H9 (cell line): ENCODE measurements at regions not wholly inside any gene's neighbourhood (a gene's known extent, or its start where the extent isn't known, plus 50 kb on each side); places are given as distances from the start of the nearest gene placed in this dataset.

Experiments used
- DNase-seq: peaks from one replicate; pipeline ENCODE4 v3.0.0-alpha.2; 2017
- H2AFZ ChIP-seq: one replicate; pipeline ENCODE4 v1.6.1; 2013; ENCODE audit warnings: mild to moderate bottlenecking, low read length, control low read depth, moderate library complexity
- H2AK5ac ChIP-seq: 2 replicates; pipeline ENCODE4 v1.6.1; 2013; ENCODE audit warnings: low read length, control low read depth, mixed read lengths; ENCODE audit not compliant: insufficient read length
- H2BK120ac ChIP-seq: one replicate; pipeline ENCODE4 v1.6.1; 2013; ENCODE audit warnings: low read depth, mild to moderate bottlenecking, low read length, control low read depth, inconsistent platforms; ENCODE audit not compliant: poor library complexity, severe bottlenecking
- H2BK12ac ChIP-seq: 2 replicates; pipeline ENCODE4 v1.6.1; 2013; ENCODE audit warnings: low read length, control low read depth, mixed read lengths, low read depth; ENCODE audit not compliant: insufficient read length
- H2BK15ac ChIP-seq: 2 replicates; pipeline ENCODE4 v1.6.1; 2013; ENCODE audit warnings: low read depth, low read length, control low read depth
- H2BK20ac ChIP-seq: one replicate; pipeline ENCODE4 v1.6.1; 2013; ENCODE audit warnings: low read depth, mild to moderate bottlenecking, low read length, control low read depth, inconsistent platforms; ENCODE audit not compliant: poor library complexity, severe bottlenecking
- H2BK5ac ChIP-seq: 2 replicates; pipeline ENCODE4 v1.6.1; 2013; ENCODE audit warnings: low read length, control low read depth, mixed read lengths; ENCODE audit not compliant: insufficient read length
- H3K14ac ChIP-seq: 2 replicates; pipeline ENCODE4 v1.6.1; 2013; ENCODE audit warnings: low read length, control low read depth; ENCODE audit not compliant: insufficient read depth
- H3K18ac ChIP-seq: 2 replicates; pipeline ENCODE4 v1.6.1; 2013; ENCODE audit warnings: low read depth, mild to moderate bottlenecking, mixed read lengths, low read length, control low read depth; ENCODE audit not compliant: insufficient read length
- H3K23ac ChIP-seq: 2 replicates; pipeline ENCODE4 v1.6.1; 2013; ENCODE audit warnings: low read length, control low read depth, mixed read lengths, low read depth; ENCODE audit not compliant: insufficient read length
- H3K23me2 ChIP-seq: 2 replicates; pipeline ENCODE4 v1.6.1; 2013; ENCODE audit warnings: low read depth, mild to moderate bottlenecking, mixed read lengths, low read length, control low read depth; ENCODE audit not compliant: insufficient read length, poor library complexity, severe bottlenecking
- H3K27ac ChIP-seq: 2 replicates; pipeline ENCODE4 v1.5.1; 2013; ENCODE audit warnings: low read length, control low read depth, mixed read lengths, low read depth; ENCODE audit not compliant: insufficient read length
- H3K27me3 ChIP-seq: 2 replicates; pipeline ENCODE4 v1.6.1; 2013; ENCODE audit warnings: low read length, control low read depth, inconsistent platforms; ENCODE audit not compliant: insufficient read depth
- H3K4ac ChIP-seq: 2 replicates; pipeline ENCODE4 v1.6.1; 2013; ENCODE audit warnings: low read depth, mild to moderate bottlenecking, control low read depth, inconsistent platforms, low read length, moderate library complexity
- H3K4me1 ChIP-seq: 2 replicates; pipeline ENCODE4 v1.6.1; 2013; ENCODE audit warnings: low read length, control low read depth, inconsistent platforms; ENCODE audit not compliant: insufficient read depth
- H3K4me2 ChIP-seq: 2 replicates; pipeline ENCODE4 v1.6.1; 2013; ENCODE audit warnings: low read length, control low read depth, mixed read lengths; ENCODE audit not compliant: insufficient read length, insufficient read depth
- H3K56ac ChIP-seq: 2 replicates; pipeline ENCODE4 v1.6.1; 2013; ENCODE audit warnings: low read depth, mild to moderate bottlenecking, mixed read lengths, low read length, control low read depth; ENCODE audit not compliant: insufficient read length
- H3K79me1 ChIP-seq: 2 replicates; pipeline ENCODE4 v1.6.1; 2013; ENCODE audit warnings: low read depth, mild to moderate bottlenecking, moderate library complexity, low read length, control low read depth, inconsistent platforms; ENCODE audit not compliant: insufficient read depth, poor library complexity, severe bottlenecking
- H3K79me2 ChIP-seq: 2 replicates; pipeline ENCODE4 v1.6.1; 2013; ENCODE audit warnings: low read length, control low read depth, inconsistent platforms; ENCODE audit not compliant: insufficient read depth
- H3K9ac ChIP-seq: 2 replicates; pipeline ENCODE4 v1.6.1; 2013; ENCODE audit warnings: low read length, control low read depth, mixed read lengths; ENCODE audit not compliant: insufficient read length; ENCODE audit errors: extremely low read depth
- H3K9me3 ChIP-seq: one replicate; pipeline ENCODE4 v1.6.1; 2013; ENCODE audit warnings: low read depth, low read length, inconsistent platforms; ENCODE audit not compliant: control insufficient read depth
- H3T11ph ChIP-seq: one replicate; pipeline ENCODE4 v1.6.1; 2013; ENCODE audit warnings: mild to moderate bottlenecking, low read length, control low read depth, inconsistent platforms
- H4K20me1 ChIP-seq: one replicate; pipeline ENCODE4 v1.6.1; 2013; ENCODE audit not compliant: control insufficient read depth, insufficient read length, insufficient read depth
- H4K5ac ChIP-seq: 2 replicates; pipeline ENCODE4 v1.6.1; 2013; ENCODE audit warnings: low read depth, mild to moderate bottlenecking, mixed read lengths, low read length, control low read depth; ENCODE audit not compliant: insufficient read length
- H4K8ac ChIP-seq: replicated peaks from 2 replicates; pipeline ENCODE4 v1.6.1; 2013; ENCODE audit warnings: low read length, control low read depth, mixed read lengths, low read depth; ENCODE audit not compliant: insufficient read length
- H4K91ac ChIP-seq: 2 replicates; pipeline ENCODE4 v1.6.1; 2013; ENCODE audit warnings: low read depth, mild to moderate bottlenecking, moderate library complexity, mixed read lengths, low read length, control low read depth; ENCODE audit not compliant: insufficient read length
- H3K27ac Mint-ChIP-seq, 3 experiments: 2 replicates in 2 of 3; 3 replicates in 1 of 3; pipeline ENCODE4 v1.8.0; 2020 to 2021; ENCODE audit warnings: mixed read lengths in 3 of 3, mild to moderate bottlenecking in 1 of 3, moderate library complexity in 1 of 3
- H3K27me3 Mint-ChIP-seq: 2 replicates; pipeline ENCODE4 v1.8.0; 2021; ENCODE audit warnings: low read depth, mild to moderate bottlenecking, moderate library complexity, mixed read lengths
- H3K36me3 Mint-ChIP-seq, 3 experiments: 2 replicates in 2 of 3; 3 replicates in 1 of 3; pipeline ENCODE4 v1.8.0; 2020 to 2021; ENCODE audit warnings: low read depth in 3 of 3, mixed read lengths in 3 of 3; ENCODE audit not compliant: insufficient read depth in 1 of 3
- H3K4me1 Mint-ChIP-seq, 2 experiments: 2 replicates each; pipeline ENCODE4 v1.8.0; 2020; ENCODE audit warnings: mixed read lengths in 2 of 2
- H3K4me3 Mint-ChIP-seq, 2 experiments: 2 replicates in 1 of 2; 3 replicates in 1 of 2; pipeline ENCODE4 v1.8.0; 2020 to 2021; ENCODE audit warnings: mild to moderate bottlenecking in 2 of 2, mixed read lengths in 2 of 2, moderate library complexity in 1 of 2
- H3K9me3 Mint-ChIP-seq, 2 experiments: 2 replicates in 1 of 2; 3 replicates in 1 of 2; pipeline ENCODE4 v1.8.0; 2020; ENCODE audit warnings: mild to moderate bottlenecking in 2 of 2, mixed read lengths in 2 of 2, moderate library complexity in 1 of 2
- CTCF ChIP-seq: fragments of 200-600 bp; sonication (generic); conservative IDR thresholded peaks from 3 replicates; pipeline ENCODE4 v1.8.0; 2021; ENCODE audit warnings: antibody characterized with exemption, mild to moderate bottlenecking
- WGBS: extraction: QIAGEN DNeasy Blood & Tissue Kit; methylation state at CpG from one replicate; pipeline ENCODE4 v1.1.7; 2013; ENCODE audit warnings: missing lambda C conversion rate, low lambda C conversion rate, mixed read lengths; ENCODE audit not compliant: insufficient read length; ENCODE audit errors: extremely low coverage; 5-methylcytosine and 5-hydroxymethylcytosine counted together

- no peak overlapping the region for H4K91ac ChIP-seq
- H4K5ac ChIP-seq: no peak overlapping the region
- Mint-ChIP-seq H3K4me3 (no peak overlapping the region; a peak in 1 of 5 replicates), H3K4me1 (peaks cover 12 to 14% of the 10 kb centered on the region in 2 experiments), H3K36me3 (no peaks in the 10 kb centered on the region; a peak in 1 of 7 replicates), H3K27me3 (no peaks in the 10 kb centered on the region; the same call in 1 of the 2 replicates), H3K27ac (no peak overlapping the region), H3K9me3 (peaks cover 0 to 3% of the 10 kb centered on the region in 2 experiments; a peak in 1 of 5 replicates)
- no peak for DNase-seq
- H3K4me1 ChIP-seq: peaks cover 3% of the 10 kb centered on the region; the same call in 1 of the 2 replicates
- no peak overlapping the region for H3K56ac ChIP-seq
- H3K79me2 ChIP-seq: no peaks in the 10 kb centered on the region
- no peak for TF ChIP-seq CTCF
- no peak overlapping the region for H3K4me2 ChIP-seq
- H2BK20ac ChIP-seq: no peak overlapping the region
- H2BK15ac ChIP-seq: no peak overlapping the region
- no peak overlapping the region for H3T11ph ChIP-seq
- H3K27me3 ChIP-seq: no peaks in the 10 kb centered on the region
- no peak overlapping the region for H2AFZ ChIP-seq
- no peak overlapping the region for H2BK5ac ChIP-seq
- H3K23ac ChIP-seq: no peak overlapping the region
- no peak overlapping the region for H3K4ac ChIP-seq
- H4K8ac ChIP-seq: no peak overlapping the region
- no peaks in the 10 kb centered on the region for H3K79me1 ChIP-seq
- H3K9ac ChIP-seq: no peak overlapping the region
- no peak overlapping the region for H3K14ac ChIP-seq
- H2BK120ac ChIP-seq: no peak overlapping the region
- no peak overlapping the region for H3K27ac ChIP-seq
- no peaks in the 10 kb centered on the region for H4K20me1 ChIP-seq
- no peaks in the 10 kb centered on the region for H3K9me3 ChIP-seq
- no peak overlapping the region for H2AK5ac ChIP-seq
- no peaks in the 10 kb centered on the region for H3K23me2 ChIP-seq
- no peak overlapping the region for H2BK12ac ChIP-seq
- no peak overlapping the region for H3K18ac ChIP-seq
- WGBS: no CpG with 5 or more reads among the region's 3 CpGs
Measured at GRCh38 chr10:76649723-76650127, 987.9 kb downstream of the KCNMA1 start.
